Skeletal muscle satellite cell (primary cell): ENCODE measurements at regions not wholly inside any gene's neighbourhood (a gene's known extent, or its start where the extent isn't known, plus 50 kb on each side); places are given as distances from the start of the nearest gene placed in this dataset.
"Not testable (repeated sequence)": the region's sequence is repeated elsewhere in the genome, so short reads cannot be mapped to it uniquely, and the experiment has no call there.

Experiments used
- H3K27me3 ChIP-seq: 2 replicates; pipeline ENCODE4 v1.7.0; 2013; ENCODE audit warnings: low read length; ENCODE audit not compliant: control insufficient read depth, insufficient read depth
- H3K36me3 ChIP-seq: 2 replicates; pipeline ENCODE4 v1.7.0; 2013; ENCODE audit warnings: mild to moderate bottlenecking, control low read depth, low read length; ENCODE audit not compliant: insufficient read depth
- H3K4me1 ChIP-seq: 2 replicates; pipeline ENCODE4 v1.7.0; 2013; ENCODE audit warnings: low read length; ENCODE audit not compliant: control insufficient read depth, insufficient read depth
- H3K4me2 ChIP-seq: 2 replicates; pipeline ENCODE4 v1.7.0; 2013; ENCODE audit warnings: mild to moderate bottlenecking, low read length
- H3K4me3 ChIP-seq: 2 replicates; pipeline ENCODE4 v1.7.0; 2013; ENCODE audit warnings: low read length
- H3K9ac ChIP-seq: 2 replicates; pipeline ENCODE4 v1.7.0; 2013; ENCODE audit warnings: mild to moderate bottlenecking, low read depth, low read length, moderate library complexity
- H3K9me3 ChIP-seq: replicated peaks from 2 replicates; pipeline ENCODE4 v1.7.0; 2013; ENCODE audit warnings: mild to moderate bottlenecking, control low read depth, low read length

- H3K36me3 ChIP-seq, result no peaks in the 10 kb centered on the region
- no peak overlapping the region for H3K9ac ChIP-seq
- peaks cover 22% of the 10 kb centered on the region for H3K4me1 ChIP-seq
Measured at GRCh38 chr12:107514887-107515445, 170.6 kb upstream of the PWP1 start.

DNA sequence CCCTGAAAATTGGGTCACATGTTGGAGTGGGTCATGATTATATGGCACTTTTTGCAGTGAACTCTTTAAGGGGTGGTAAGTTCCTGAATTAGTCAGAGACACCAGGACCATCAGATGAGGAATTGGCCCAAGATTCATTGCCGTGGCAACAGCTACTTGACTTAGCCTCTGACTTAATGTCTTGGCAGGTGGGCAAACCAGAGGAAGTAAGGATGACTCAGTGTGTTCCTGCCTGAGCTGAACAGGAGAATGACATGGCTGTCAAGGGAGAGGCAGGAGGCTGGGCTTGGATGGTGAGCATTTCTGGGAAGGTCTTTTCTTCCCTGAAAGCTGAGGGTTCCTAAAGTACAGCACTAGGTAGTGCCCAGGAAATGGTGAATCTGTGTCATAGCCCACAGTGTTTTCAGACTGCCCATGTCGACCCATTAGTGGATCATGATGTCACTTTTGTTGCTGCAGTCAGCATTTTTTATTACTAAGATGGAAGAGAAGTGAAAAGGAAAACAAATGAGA, 170.1 kb upstream of the PWP1 start:
- Histone ChIP-seq H3K4me1 (peaks cover 22% of the 10 kb centered on the region), H3K9ac (no peak overlapping the region), H3K36me3 (no peaks in the 10 kb centered on the region), H3K4me2 (peak overlapping the region; percentile 38), H3K27me3 (no peaks in the 10 kb centered on the region), H3K9me3 (no peaks in the 10 kb centered on the region), H3K4me3 (no peak overlapping the region)

More at GRCh38 chr12:107514887-107515445, 170.6 kb upstream of the PWP1 start:
- Histone ChIP-seq H3K4me3 (no peak overlapping the region), H3K4me2 (peak overlapping the region; percentile 38), H3K9me3 (no peaks in the 10 kb centered on the region), H3K27me3 (no peaks in the 10 kb centered on the region)

DNA sequence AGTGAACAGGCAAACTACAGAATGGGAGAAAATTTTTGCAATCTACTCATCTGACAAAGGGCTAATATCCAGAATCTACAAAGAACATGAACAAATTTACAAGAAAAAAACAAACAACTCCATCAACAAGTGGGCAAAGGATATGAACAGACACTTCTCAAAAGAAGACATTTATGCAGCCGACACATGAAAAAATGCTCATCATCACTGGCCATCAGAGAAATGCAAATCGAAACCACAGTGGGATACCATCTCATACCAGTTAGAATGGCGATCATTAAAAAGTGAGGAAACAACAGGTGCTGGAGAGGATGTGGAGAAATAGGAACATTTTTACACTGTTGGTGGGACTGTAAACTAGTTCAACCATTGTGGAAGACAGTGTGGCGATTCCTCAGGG, 167.8 kb upstream of the PWP1 start:
- H3K4me3 ChIP-seq, H3K4me2 ChIP-seq, H3K27me3 ChIP-seq, H3K36me3 ChIP-seq, H3K9ac ChIP-seq, H3K9me3 ChIP-seq: not testable (repeated sequence)
- peaks cover 19% of the 10 kb centered on the region for H3K4me1 ChIP-seq

- H3K4me3 ChIP-seq, result no peak overlapping the region
- no peaks in the 10 kb centered on the region for H3K36me3 ChIP-seq
- peaks cover 19% of the 10 kb centered on the region for H3K4me1 ChIP-seq
- no peak overlapping the region for H3K4me2 ChIP-seq
- H3K27me3 ChIP-seq, result no peaks in the 10 kb centered on the region
- no peak overlapping the region for H3K9ac ChIP-seq
- no peaks in the 10 kb centered on the region for H3K9me3 ChIP-seq
Measured at GRCh38 chr12:107518868-107519267, 166.7 kb upstream of the PWP1 start.

- Histone ChIP-seq H3K9ac (no peak overlapping the region), H3K27me3 (no peaks in the 10 kb centered on the region), H3K9me3 (no peaks in the 10 kb centered on the region), H3K4me3 (no peak overlapping the region), H3K4me1 (peaks cover 13% of the 10 kb centered on the region), H3K36me3 (no peaks in the 10 kb centered on the region), H3K4me2 (no peak overlapping the region)
Measured at GRCh38 chr12:107519906-107520859, 165.4 kb upstream of the PWP1 start.

DNA sequence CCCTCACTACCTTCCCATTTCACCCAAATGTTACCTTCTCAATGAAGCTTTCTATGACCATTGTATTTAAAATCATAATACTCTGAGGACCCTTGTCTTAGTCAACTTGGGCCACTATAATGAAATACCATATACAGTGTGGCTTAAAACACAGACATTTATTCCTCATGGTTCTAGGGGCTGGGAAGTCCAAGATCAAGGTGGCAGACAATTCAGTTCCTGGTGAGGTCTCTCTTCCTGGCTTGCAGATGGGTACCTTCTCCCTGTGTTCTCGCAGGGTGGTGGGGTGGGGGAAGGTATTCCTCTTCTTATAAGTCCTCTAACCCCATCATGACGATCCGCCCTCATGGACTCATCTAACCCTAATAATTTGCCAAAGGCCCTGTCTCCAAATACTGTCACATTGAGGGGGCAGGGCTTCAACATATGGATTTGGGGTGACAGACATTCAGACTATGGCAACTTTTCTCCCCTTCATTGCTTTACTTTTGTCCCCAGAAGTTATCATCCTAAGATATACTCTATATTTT, 163.7 kb upstream of the PWP1 start:
- Histone ChIP-seq H3K4me2 (no peak overlapping the region), H3K36me3 (no peaks in the 10 kb centered on the region), H3K9ac (no peak overlapping the region), H3K4me3 (no peak overlapping the region), H3K27me3 (no peaks in the 10 kb centered on the region), H3K9me3 (no peaks in the 10 kb centered on the region), H3K4me1 (no peaks in the 10 kb centered on the region)

- Histone ChIP-seq H3K36me3 (no peaks in the 10 kb centered on the region), H3K4me1 (no peaks in the 10 kb centered on the region), H3K9ac (no peak overlapping the region), H3K4me2 (no peak overlapping the region), H3K27me3 (no peaks in the 10 kb centered on the region), H3K9me3 (no peaks in the 10 kb centered on the region), H3K4me3 (no peak overlapping the region)
Measured at GRCh38 chr12:107522692-107523477, 162.7 kb upstream of the PWP1 start.

DNA sequence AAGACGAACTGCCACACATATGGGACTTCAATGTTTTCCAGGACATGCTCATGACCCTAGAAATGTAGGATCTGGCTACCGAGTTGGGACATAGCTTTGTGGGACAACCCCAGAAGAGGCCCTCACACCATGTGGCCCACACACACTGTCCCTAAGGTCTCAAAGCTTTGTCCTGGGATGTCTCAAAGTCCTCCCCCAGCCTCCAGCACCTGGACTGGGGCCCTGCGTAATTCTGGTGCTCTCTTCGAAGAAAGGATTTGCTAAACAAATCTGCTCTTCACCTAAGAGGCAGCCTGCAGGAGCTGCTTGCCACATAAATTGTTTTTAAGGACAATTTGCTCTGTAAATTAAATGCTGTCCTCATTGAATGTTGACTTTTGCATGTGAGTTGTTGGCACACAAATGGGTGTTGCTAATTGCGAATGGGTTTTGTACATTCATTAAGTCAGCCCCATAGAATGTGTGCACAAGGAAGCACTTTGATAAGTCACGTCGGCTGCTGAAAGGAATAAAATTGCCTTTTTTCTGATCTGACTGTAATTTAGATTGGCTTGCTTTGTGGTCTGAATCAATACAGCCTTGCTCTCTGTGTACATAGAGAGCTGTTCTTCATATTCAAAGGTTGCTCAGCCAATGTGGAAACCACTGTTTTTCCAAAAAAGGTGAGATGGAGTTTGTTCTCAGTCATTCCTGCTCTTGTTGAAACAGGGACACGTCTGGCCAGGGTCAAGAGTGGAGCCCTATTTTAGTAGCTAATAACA, 161.6 kb upstream of the PWP1 start:
- no peaks in the 10 kb centered on the region for H3K4me1 ChIP-seq
- H3K9me3 ChIP-seq, result no peaks in the 10 kb centered on the region
- no peak overlapping the region for H3K4me3 ChIP-seq
- no peak overlapping the region for H3K4me2 ChIP-seq
- no peak overlapping the region for H3K9ac ChIP-seq
- H3K27me3 ChIP-seq, result no peaks in the 10 kb centered on the region
- H3K36me3 ChIP-seq, result no peaks in the 10 kb centered on the region

DNA sequence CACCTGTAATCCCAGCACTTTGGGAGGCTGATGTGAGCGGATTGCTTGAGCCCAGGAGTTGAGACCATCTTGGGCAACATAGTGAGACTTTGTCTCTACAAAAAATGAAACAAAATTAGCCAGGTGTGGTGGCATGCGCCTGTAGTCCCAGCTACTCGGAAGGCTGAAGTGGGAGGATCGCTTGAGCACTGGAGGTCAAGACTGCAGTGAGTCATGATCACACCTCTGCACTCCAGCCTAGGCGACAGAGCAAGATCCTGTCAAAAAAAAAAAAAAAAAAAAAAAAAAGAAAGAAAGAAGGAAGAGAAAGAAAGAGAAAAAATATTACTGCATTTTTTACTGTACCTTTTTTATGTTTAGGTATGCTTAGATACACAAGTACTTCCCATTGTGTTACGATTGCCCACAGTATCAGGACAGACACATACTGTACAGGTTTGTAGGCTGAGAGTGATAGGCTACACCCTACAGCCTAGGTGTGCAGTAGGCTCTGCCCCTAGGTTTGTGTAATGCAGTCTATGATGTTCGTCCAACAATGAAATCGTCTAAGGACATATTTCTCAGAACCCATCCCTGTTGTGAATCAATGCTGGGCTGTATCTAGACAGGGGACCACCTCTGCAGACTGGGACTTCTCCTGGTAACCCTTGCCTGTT, 160.4 kb upstream of the PWP1 start:
- H3K27me3 ChIP-seq, result no peaks in the 10 kb centered on the region

GRCh38 chr12:107525719-107526554, 159.7 kb upstream of the PWP1 start:
- H3K4me3 ChIP-seq, result no peak overlapping the region
- H3K36me3 ChIP-seq, result no peaks in the 10 kb centered on the region
- no peaks in the 10 kb centered on the region for H3K4me1 ChIP-seq
- no peaks in the 10 kb centered on the region for H3K9me3 ChIP-seq
- H3K27me3 ChIP-seq, result no peaks in the 10 kb centered on the region
- no peak overlapping the region for H3K9ac ChIP-seq
- H3K4me2 ChIP-seq, result no peak overlapping the region

More for the DNA sequence above, 160.4 kb upstream of the PWP1 start:
- Histone ChIP-seq H3K4me3 (no peak overlapping the region), H3K9me3 (no peaks in the 10 kb centered on the region), H3K4me2 (no peak overlapping the region), H3K9ac (no peak overlapping the region), H3K36me3 (no peaks in the 10 kb centered on the region), H3K4me1 (no peaks in the 10 kb centered on the region)
